Heart right ventricle (tissue), 16 donors: ENCODE measurements at regions not wholly inside any gene's neighbourhood (a gene's known extent, or its start where the extent isn't known, plus 50 kb on each side); places are given as distances from the start of the nearest gene placed in this dataset.

ENCODE experiments used
- ATAC-seq, 8 donors: fragments of 200-7000 bp; cut with Tn5 transposase; one replicate each; pipeline ENCODE4 v1.9.1; 2020; ENCODE audit warnings: mild to moderate bottlenecking in 8 of 8, moderate library complexity in 8 of 8, moderate number of reproducible peaks in 1 of 8
- DNase-seq, 2 donors: peaks; one replicate each; pipeline ENCODE4 v3.0.0-alpha.2; 2020
- H3K27ac ChIP-seq, 10 donors: fragments of 200-600 bp; sonication (generic) in 2 of 10; one replicate each; pipeline versions ENCODE4 v1.5.0 to v1.8.0; 2020 to 2022; ENCODE audit warnings: mild to moderate bottlenecking in 3 of 10
- H3K27me3 ChIP-seq, 7 donors: fragments of 200-600 bp; one replicate each; pipeline ENCODE4 v1.8.0; 2021 to 2022; ENCODE audit warnings: mild to moderate bottlenecking in 2 of 7
- H3K36me3 ChIP-seq, 9 donors: fragments of 200-600 bp; sonication (generic) in 1 of 9; one replicate each; pipeline versions ENCODE4 v1.5.0 to v1.8.0; 2020 to 2022; ENCODE audit warnings: mild to moderate bottlenecking in 2 of 9
- H3K4me1 ChIP-seq, 9 donors: fragments of 200-600 bp; sonication (generic) in 1 of 9; one replicate each; pipeline versions ENCODE4 v1.5.0 to v1.8.0; 2020 to 2022; ENCODE audit warnings: mild to moderate bottlenecking in 4 of 9
- H3K4me3 ChIP-seq, 10 donors: fragments of 200-600 bp; sonication (generic) in 2 of 10; one replicate each; pipeline versions ENCODE4 v1.5.0 to v1.8.0; 2020 to 2022; ENCODE audit warnings: mild to moderate bottlenecking in 7 of 10, moderate library complexity in 2 of 10
- H3K9me3 ChIP-seq, 11 donors: fragments of 200-600 bp in 10 of 11; sonication (generic) in 2 of 11; one replicate each; pipeline versions ENCODE4 v1.5.0 to v1.8.0; 2013 to 2022; ENCODE audit warnings: mild to moderate bottlenecking in 2 of 11, control low read depth in 1 of 11, moderate library complexity in 1 of 11
- WGBS, 2 donors: extraction: QIAGEN DNeasy Blood & Tissue Kit; methylation state at CpG; one replicate each; pipeline ENCODE4 v1.1.7; 2013; ENCODE audit warnings: inconsistent platforms in 1 of 2; 5-methylcytosine and 5-hydroxymethylcytosine counted together
- intact Hi-C, 10 donors: fragments of 100-400 bp; cut with DNase I; formaldehyde crosslinking; loops; one replicate each; pipeline versions ENCODE4 v1.11.1 to v1.14.2; 2022
- TF ChIP-seq, protein P1 (sequence below), 9 donors: fragments of 200-600 bp; sonication (generic) in 2 of 9; IDR thresholded peaks; one replicate each; pipeline versions ENCODE4 v1.5.0 to v1.8.0; 2021 to 2022; ENCODE audit warnings: antibody characterized with exemption in 9 of 9, mild to moderate bottlenecking in 5 of 9, moderate library complexity in 1 of 9
- donor health status: Arrhythmogenic right ventricular cardiomyopathy.
- donor health status: ischemic (EF 13 %, LVEDD 7.1; RV severe dilation, severe dysfunction).
- donor health status: healthy with polysubstance abuse.
- donor health status: DM: no; HTN: yes; CAD: no.
- donor health status: DM: no; HTN: no; CAD: no.
- donor health status: ischemic (EF 25% LVEDD 6.9; RV normal size, moderate dysfunction).
- donor health status: ischemic (EF 25% LVEDD 5.7; RV mildly dilated, moderate dysfunction).
- donor health status: healthy.
- donor health status: DM: yes; HTN: yes; CAD: no.
- donor health status: Ischemic cardiomyopathy.
- donor health status: ischemic (EF 35%, LVEDD 5.7; RV mildly dilated, moderate dysfunction).
- donor health status: nonischemic (EF 11% LVEDD 7.7; RV severe dilation, severe dysfunction).
- donor health status: DM: yes; HTN: yes; CAD: no.
- donor health status: PGD.
- donor health status: ischemic (EF 29% LVEDD 5.4; RV normal size, mild dysfunction).
- donor health status: nonischemic (EF 23%, LVEDD 6.1; RV moderate dilation, normal function).

DNA sequence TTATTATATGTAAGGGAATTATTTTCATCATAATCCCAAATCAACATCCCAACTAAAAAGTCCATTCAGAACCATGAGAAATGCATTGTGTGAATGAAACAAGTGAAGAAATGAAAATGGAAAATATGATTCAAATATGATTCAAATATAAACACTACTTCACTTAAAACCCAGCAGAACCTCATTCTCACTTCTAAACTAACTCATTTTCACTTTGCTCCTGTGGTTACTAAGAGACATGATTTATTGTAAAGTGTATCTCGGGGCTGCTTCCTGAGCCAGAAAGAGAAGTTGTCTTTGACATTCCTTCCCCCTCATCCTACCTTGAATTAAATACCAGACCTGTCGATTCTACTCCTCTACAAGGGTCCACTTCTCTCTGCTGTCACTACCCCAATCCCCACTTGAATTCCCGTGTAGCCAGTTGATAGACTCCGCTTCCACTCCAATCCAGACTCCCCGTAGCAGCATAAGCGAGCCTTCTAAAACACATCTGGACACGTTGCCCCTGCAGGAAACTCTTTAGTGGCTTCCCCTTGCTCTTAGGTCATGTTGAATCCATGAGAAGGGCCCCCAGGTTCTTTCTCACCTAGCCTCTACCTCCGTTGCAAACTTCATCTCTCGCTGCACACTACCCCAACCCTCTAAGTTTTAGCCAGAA is 697.0 kb upstream of the ID2 start:
- TF ChIP-seq, protein P1, sequence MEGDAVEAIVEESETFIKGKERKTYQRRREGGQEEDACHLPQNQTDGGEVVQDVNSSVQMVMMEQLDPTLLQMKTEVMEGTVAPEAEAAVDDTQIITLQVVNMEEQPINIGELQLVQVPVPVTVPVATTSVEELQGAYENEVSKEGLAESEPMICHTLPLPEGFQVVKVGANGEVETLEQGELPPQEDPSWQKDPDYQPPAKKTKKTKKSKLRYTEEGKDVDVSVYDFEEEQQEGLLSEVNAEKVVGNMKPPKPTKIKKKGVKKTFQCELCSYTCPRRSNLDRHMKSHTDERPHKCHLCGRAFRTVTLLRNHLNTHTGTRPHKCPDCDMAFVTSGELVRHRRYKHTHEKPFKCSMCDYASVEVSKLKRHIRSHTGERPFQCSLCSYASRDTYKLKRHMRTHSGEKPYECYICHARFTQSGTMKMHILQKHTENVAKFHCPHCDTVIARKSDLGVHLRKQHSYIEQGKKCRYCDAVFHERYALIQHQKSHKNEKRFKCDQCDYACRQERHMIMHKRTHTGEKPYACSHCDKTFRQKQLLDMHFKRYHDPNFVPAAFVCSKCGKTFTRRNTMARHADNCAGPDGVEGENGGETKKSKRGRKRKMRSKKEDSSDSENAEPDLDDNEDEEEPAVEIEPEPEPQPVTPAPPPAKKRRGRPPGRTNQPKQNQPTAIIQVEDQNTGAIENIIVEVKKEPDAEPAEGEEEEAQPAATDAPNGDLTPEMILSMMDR (IDR thresholded peaks at IDR 0.05) = no peak
- no peaks in the 10 kb centered on the region for H3K27me3 ChIP-seq
- no peak overlapping the region for H3K4me3 ChIP-seq
- no peaks in the 10 kb centered on the region for H3K4me1 ChIP-seq
- ATAC-seq (no peak), DNase-seq (no peak)
- peaks cover 0 to 14% (median 0%) of the 10 kb centered on the region in 11 donors for H3K9me3 ChIP-seq
- H3K27ac ChIP-seq = no peak overlapping the region
- intact Hi-C loops = no loop called here
- 72 to 80% methylated on average over 9 of the region's 9 CpGs for WGBS, 2 donors
- no peaks in the 10 kb centered on the region for H3K36me3 ChIP-seq

DNA sequence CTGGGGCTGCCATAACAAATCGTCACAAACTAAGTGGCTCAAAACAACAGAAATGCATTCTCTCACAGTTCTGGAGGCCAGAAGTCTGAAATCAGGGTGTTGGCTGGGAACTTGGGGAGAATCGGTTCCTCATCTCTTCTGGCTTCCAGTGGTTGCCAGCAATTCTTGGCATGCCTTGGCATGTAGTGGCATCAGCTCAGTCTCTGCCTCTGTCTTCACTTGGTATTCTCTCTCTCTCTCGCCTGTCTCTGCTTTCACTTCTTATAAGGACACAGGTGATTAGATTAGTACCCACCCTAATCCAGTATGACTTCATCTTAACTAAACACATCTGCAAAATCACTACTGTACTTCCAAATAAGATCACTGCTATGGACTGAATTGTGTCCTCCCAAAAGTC is 695.4 kb upstream of the ID2 start:
- intact Hi-C loops = no loop called here
- TF ChIP-seq, protein P1 (IDR thresholded peaks at IDR 0.05) = no peak
- no peak for DNase-seq
- H3K27me3 ChIP-seq = no peaks in the 10 kb centered on the region
- no peaks in the 10 kb centered on the region for H3K36me3 ChIP-seq
- WGBS, 2 donors = 94 to 95% methylated on average over 3 of the region's 3 CpGs
- no peak overlapping the region for H3K27ac ChIP-seq
- H3K9me3 ChIP-seq = peaks cover 0 to 13% (median 0%) of the 10 kb centered on the region in 11 donors
- ATAC-seq = no peak
- no peaks in the 10 kb centered on the region for H3K4me1 ChIP-seq
- H3K4me3 ChIP-seq = no peak overlapping the region

DNA sequence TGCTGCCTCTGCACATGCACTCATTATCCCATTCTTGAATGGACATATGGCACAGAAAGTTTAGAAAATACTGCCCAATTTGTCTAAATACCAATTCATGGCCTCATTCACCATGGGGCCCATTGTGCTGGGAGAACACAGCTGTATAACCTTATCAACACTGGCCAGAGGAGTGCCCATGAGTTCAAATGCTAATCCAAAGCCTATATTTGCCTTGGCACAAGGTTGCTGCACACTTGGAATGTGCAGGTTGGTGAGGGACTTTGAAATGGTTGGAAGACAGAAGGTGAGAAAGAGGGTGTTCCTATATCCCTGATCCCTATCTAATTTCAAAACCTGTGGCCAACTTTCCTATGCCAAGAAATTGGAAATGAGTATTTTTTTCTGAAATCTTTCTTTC is 693.9 kb upstream of the ID2 start:
- no peak overlapping the region for H3K27ac ChIP-seq
- intact Hi-C loops = no loop called here

DNA sequence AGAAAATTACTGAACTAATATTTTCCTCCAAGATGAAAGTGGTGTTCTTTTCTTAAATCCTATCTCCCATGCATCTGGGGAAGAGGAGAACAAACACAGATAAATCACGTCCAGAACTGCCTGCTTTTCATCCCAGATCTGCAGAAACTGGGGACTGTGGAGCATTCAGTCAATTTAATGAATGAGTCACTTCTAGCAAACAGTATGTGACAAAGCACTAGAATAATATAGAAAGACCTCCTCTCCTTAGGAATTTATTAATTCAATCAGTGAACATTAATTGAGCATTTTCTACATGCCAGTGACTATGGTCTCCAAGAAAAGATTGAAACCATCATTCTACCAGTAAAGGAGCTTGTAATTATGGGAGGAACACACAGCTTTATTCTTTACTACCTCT is 693.4 kb upstream of the ID2 start:
- no peaks in the 10 kb centered on the region for H3K4me1 ChIP-seq
- intact Hi-C loops = no loop called here
- 85 to 91% methylated on average over 1 of the region's 1 CpG for WGBS, 2 donors
- H3K27me3 ChIP-seq = no peaks in the 10 kb centered on the region
- TF ChIP-seq, protein P1 (IDR thresholded peaks at IDR 0.05) = no peak
- H3K4me3 ChIP-seq = no peak overlapping the region
- ATAC-seq (no peak), DNase-seq (no peak)
- H3K9me3 ChIP-seq = no peaks in the 10 kb centered on the region
- no peak overlapping the region for H3K27ac ChIP-seq
- no peaks in the 10 kb centered on the region for H3K36me3 ChIP-seq

More for the DNA sequence above, 693.9 kb upstream of the ID2 start:
- DNase-seq (no peak), ATAC-seq (no peak)
- TF ChIP-seq, protein P1 (IDR thresholded peaks at IDR 0.05) = no peak
- Histone ChIP-seq H3K4me1 (no peaks in the 10 kb centered on the region), H3K4me3 (no peak overlapping the region), H3K36me3 (no peaks in the 10 kb centered on the region), H3K27me3 (no peaks in the 10 kb centered on the region), H3K9me3 (no peaks in the 10 kb centered on the region)
